ENCODE measurements at regions not wholly inside any gene's neighbourhood (a gene's known extent, or its start where the extent isn't known, plus 50 kb on each side); places are given as distances from the start of the nearest gene placed in this dataset.

DNA sequence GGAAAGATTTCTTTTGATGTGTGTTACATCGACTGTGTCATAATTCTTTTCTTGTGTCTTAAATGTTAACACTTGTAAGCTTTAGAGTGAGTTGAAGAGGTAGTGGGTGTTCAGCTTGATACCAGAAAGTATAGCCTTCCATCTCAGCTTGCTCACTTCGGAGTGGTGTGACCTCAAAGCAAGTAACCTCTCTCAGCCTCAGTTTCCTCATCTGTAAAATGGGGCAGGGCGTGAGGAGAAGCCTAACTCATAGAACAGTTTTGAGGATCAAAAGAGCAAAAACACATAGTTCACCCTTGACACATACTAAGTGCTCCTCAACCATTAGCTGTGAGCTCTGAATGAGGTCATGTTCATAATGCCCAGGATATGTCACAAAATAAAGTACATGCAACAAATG is 434.8 kb upstream of the PROK2 start:
- no peak for DNase-seq

- DNase-seq: no peak
These were observed 432.6 kb upstream of the PROK2 start for GRCh38 chr3:72217570-72217969.

DNA sequence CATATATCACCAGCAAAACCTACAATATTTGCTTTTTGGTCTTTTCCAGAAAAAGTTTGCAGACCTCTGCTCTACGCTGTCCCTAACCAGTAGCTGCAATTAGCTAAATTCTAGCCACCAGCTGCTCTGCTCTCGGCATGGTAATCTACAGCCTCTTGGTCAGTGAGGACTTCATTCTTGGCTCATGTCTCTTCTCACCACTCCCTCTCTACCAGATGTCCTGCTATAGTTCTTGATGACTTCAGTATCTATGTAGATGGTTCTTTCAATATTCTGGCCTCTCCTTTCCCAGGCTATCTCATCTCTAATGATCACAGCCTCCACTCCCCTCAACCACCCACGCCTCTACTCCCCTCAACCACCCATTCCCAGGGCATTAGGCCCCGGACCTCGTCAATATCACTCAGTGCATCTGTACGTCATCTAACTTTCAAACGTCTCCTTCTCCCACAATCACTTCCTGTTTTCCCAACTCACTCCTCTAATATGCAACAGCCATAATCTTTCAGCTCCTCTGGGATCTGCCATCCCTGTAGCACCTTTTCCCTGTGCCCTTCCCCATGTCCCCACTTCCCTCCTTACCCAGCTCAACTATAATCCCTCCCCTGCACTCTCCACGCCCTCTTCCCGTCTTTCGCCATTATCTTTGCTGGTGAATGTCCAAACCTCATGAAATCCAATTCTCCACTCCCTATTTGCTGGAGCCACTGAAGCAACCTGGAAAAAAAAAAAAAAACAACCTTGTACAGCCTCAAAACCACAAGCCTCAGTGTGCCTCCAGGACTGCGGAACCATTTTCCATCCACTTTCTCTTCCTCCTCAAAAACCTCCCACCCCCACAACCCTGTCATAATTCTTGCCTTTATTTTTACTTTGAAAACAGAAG is 429.4 kb upstream of the PROK2 start:
- no peak for DNase-seq

DNA sequence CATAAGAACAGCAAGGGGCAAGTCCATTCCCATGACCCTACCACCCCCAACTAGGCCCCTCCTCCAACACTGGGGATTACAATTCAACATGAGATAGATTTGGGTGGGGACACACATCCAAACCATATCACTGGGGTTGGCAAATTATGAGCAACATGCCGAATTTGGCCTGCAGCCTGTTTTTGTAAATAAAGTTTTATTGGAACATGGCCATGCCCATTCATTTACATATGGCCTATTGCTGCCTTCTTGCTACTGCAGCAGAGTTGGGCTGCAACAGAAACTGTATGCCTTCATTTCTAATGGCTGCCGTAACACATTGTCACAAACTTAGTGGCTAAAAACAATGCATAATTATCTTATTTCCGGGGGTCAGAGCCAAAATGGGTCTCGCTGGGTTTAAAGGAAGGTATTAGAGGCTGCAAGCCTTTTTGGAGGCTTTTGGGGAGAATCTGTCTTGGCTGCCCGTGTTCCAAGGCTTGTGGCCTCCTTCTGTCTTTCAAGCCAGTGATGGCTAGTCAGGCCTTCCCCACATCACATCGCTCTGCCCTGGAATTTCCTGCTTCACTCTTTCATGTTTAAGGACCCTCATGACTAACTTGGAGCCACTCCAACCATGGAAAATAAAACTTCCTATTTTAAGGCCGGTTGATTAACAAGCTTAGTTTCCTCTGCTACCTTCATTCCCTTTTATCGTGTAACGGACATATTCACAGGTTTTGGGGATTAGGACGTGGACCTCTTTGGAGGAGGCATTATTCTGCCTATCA is 428.5 kb upstream of the PROK2 start:
- no peak for DNase-seq

DNA sequence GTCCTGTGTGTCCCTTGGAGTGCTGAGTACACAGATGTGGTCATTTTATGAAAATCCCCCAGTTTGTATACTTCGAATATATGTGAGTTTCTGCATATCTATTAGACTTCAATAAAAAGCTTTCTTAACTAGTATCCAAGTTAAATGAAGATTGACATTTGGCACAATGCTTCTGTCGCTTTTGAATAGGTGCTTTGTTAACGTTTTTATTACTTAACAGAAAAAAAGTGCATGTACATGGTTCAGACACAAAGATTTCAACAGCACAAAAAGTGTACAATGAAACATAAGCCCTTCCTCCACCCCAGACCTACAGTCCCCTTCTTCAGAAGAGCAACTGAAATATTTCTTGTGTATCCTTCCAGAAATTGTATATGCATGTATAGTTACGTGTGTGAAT is 427.4 kb upstream of the PROK2 start:
- DNase-seq: no peak

DNA sequence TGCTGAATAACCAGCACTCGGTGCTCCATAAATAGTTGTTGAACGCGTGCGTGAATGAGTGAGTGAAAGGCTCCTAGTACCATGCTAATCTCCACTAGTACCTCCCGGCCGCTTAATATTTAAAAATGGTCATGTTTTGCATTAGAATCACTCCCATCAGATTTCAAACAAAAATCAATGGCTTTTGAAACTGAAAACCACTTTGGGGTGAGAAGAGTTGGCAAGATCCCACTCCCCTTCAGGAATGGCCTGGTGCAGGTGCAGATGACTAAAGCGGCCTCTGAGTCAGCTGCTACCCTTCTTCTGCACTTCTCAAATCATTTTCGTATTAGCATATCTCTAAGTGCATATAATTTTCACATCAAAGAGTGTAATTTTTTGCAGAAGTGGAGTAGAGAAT is 425.3 kb upstream of the PROK2 start:
- DNase-seq: no peak

- no peak for DNase-seq
These were observed 420.4 kb upstream of the PROK2 start for GRCh38 chr3:72205297-72205826.

- no peak for DNase-seq
These were observed 419.5 kb upstream of the PROK2 start for GRCh38 chr3:72204452-72204851.

- DNase-seq: no peak
These were observed 418.8 kb upstream of the PROK2 start for GRCh38 chr3:72203613-72204349.

GRCh38 chr3:72203105-72203504 is 418.2 kb upstream of the PROK2 start:
- DNase-seq: no peak

DNA sequence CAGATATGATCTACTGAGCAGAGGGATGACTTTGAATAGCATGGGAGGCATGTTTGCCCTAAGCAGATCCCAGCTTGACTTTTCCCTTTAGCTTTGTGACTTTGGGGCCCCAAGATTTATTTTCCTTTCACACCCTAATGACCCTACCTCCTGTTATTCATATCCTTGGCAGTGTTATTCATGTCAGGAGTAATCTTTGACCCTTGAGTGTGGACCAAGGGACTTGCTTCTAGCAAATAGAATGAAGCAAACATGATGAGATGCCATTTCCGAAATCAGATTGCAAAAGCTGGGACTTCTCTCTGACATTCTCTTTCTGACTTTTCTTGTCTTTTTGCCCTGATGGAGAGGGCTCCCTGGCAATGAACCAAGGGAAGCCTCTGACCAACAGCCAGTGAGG is 415.4 kb upstream of the PROK2 start:
- DNase-seq: no peak

DNA sequence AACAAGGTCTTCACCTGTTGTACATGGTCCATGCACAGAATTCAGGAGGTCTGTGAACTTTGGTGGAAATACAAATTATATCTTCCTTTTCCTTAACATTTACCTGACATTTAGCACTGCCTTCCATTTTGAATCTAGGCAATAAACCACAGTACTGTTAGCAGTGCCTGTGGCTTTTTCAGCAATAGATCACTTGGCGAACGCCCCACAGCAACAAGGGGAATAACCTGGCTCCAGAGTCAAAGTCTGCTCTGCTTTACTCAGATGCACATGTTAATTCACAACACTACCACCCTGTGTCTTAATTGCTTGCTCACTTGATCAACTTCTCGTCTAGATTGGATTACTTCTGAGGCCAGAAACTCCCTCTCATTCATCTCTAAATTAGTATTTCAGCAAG is 414.6 kb upstream of the PROK2 start:
- no peak for DNase-seq

- DNase-seq: no peak
These were observed 411.5 kb upstream of the PROK2 start for GRCh38 chr3:72196377-72196929.

GRCh38 chr3:72195895-72196294 is 410.9 kb upstream of the PROK2 start:
- DNase-seq: no peak

GRCh38 chr3:72194458-72194857 is 409.5 kb upstream of the PROK2 start:
- DNase-seq: no peak

DNA sequence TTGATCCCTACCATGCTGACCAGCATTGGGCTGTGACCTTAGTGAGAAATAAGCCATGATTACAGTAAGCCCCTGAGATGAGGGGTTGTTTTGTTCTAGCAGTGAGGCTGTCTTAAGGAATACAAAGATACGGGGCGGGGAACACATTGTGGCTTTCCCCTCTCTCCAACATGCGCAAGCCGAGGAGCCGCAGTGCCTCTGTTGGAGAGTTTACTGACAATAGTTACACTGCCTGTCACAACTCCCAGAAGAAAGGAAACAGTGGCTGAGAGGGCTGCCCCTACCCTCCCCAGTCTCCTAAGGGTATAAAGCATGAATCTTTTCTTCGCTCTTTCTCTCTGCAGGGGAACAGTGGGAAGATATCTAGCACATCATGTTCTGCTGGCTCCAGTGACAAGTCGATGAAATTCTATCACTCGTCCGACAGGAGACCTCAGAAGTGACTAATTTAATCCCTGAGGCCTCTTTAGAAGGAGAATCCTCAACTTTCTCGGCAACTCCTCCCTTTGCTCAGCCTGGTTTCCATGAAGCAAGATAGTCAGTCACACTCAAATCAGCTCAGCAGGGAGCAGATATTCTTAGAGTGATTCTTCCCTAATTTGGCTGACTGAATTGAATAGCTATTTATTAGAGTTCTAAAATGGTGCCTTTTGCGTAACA is 409.0 kb upstream of the PROK2 start:
- DNase-seq: no peak

- DNase-seq: no peak
These were observed 407.6 kb upstream of the PROK2 start for GRCh38 chr3:72192572-72192971.

DNA sequence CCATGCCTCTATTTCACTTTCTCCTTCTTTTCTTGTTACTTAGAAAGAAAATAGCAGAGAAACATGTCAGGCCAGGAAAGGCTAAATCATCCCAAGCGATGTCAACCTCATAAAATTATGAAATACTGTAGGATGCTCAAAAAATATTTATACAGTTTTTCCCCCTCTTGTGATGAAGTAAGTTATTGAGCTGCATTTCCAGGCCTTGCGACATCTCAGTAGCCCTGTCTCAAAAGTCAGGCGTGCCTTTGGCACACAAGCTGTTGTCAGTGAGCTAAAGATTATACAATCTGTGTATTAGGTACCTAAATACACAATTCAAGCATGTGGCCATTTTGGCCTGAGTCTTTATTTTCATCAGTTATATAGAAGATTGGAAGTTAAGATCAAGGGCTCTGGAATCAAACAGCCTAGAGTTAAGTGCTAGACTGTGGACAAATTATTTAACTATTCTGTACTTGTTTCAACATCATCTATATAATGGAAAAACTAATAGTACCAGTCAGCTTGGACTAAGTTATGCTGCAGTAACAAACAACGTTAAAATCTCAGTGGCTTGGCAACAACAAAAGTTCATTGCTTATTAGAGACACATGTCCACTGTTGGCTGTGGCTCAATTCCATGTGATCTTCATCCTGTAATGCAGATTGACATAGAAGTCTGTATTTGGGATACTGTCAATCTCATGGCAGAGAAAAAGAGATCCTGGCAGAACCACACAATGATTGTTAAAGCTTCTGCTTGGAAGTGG is 406.4 kb upstream of the PROK2 start:
- DNase-seq: no peak

DNA sequence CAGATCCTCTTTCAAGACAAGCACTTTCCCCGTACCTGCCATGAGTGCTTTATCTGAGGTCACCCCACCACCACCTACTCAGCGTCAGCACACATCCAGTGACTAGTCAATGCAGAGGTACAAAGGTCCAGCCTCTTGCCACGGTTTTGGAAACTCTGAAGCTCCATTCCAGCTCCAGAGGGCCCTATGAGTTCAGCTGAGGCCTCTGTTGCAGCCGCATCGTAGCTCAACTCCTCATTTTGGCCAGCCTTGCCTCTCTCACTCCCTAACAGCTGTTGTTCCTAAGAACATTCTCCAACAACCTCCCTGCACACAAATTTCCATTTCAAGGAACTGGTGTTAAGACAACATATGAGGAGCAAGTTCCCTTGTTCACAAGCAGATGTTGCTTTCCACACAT is 405.1 kb upstream of the PROK2 start:
- no peak for DNase-seq

DNA sequence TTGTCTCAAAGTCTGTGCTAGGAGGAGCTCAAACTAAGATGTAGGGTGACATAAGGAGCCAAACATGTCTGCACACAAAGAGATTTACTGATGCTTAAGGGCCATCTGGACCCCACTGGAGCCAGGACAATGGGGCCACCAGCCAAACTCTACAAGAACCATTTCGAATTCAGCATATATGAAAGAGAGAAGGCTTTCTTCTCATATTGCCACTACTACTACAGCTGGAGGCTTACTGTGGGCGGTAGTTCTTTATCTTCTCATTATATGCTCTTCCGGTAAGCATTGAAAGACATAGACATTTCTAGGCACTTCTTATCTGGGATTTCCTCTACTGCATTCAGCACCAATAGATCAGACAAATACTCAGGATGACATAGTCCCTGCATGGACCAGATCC is 404.4 kb upstream of the PROK2 start:
- DNase-seq: no peak

DNA sequence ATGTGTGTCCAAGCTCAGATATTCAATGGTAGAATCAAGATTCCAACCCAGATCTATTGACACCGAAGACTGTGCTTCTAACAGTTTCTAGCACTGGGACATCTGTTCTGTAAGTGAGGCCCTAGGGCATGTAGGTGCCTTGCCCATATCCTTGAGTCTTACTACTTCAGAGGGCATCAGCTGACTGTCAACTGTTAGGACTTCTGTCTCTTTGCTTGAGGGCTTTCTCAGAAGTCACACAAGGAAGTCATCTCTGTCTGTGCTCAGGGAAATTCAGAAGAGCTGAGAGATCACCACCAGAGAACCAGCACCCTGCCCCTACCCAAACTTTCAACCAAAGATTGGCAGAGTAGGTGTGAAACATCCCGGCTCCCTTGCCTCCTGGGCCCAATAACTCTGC is 403.6 kb upstream of the PROK2 start:
- no peak for DNase-seq

- no peak for DNase-seq
These were observed 402.2 kb upstream of the PROK2 start for GRCh38 chr3:72187131-72187530.
